ENCODE measurements at regions not wholly inside any gene's neighbourhood (a gene's known extent, or its start where the extent isn't known, plus 50 kb on each side); places are given as distances from the start of the nearest gene placed in this dataset.

- no peak for TF ChIP-seq EP300 (IDR thresholded peaks at IDR 0.05)
- TF ChIP-seq POLR2AphosphoS5 (IDR thresholded peaks at IDR 0.05) = no peak
These were observed 57.7 kb upstream of the MAML3 start for GRCh38 chr4:140211693-140212092.
